ENCODE measurements at regions not wholly inside any gene's neighbourhood (a gene's known extent, or its start where the extent isn't known, plus 50 kb on each side); places are given as distances from the start of the nearest gene placed in this dataset.

GRCh38 chr9:16032799-16033198, 480.0 kb downstream of the CCDC171 start:
- Mint-ChIP-seq H3K27ac (ENCODE audit: low read depth, unreplicated experiment) (no peak overlapping the region), H3K36me3 (ENCODE audit: insufficient read depth, unreplicated experiment) (no peaks in the 10 kb centered on the region), H3K9me3 (ENCODE audit: unreplicated experiment) (peaks cover 8% of the 10 kb centered on the region), H3K4me3 (ENCODE audit: unreplicated experiment) (no peak overlapping the region), H3K4me1 (ENCODE audit: insufficient read depth, unreplicated experiment) (peaks cover 35% of the 10 kb centered on the region), H3K27me3 (ENCODE audit: insufficient read depth, unreplicated experiment) (no peaks in the 10 kb centered on the region)
- POLR2A ChIA-PET, result no interaction called here
- TF ChIP-seq CTCF (IDR thresholded peaks at IDR 0.05; ENCODE audit: unreplicated experiment), result no peak
- intact Hi-C loops (cut with micrococcal nuclease), result no loop called here
- CTCF ChIA-PET, result interaction anchor here (0.6 kb wide), 1 partner anchor 548 kb away, joined by 4 read pairs; no protein-coding TSS in a partner anchor
- peak; percentile 54 for DNase-seq (ENCODE audit: unreplicated experiment)
- no TSS peak for BruUV-seq (replicated peaks)

- ChIA-PET CTCF (no interaction called here), POLR2A (no interaction called here)
- peaks cover 8% of the 10 kb centered on the region for H3K9me3 Mint-ChIP-seq (ENCODE audit: unreplicated experiment)
- H3K4me3 Mint-ChIP-seq (ENCODE audit: unreplicated experiment), result no peak overlapping the region
- BruUV-seq (replicated peaks), result no TSS peak
- no peak overlapping the region for H3K27ac Mint-ChIP-seq (ENCODE audit: low read depth, unreplicated experiment)
- no peak for DNase-seq (ENCODE audit: unreplicated experiment)
- peaks cover 35% of the 10 kb centered on the region for H3K4me1 Mint-ChIP-seq (ENCODE audit: insufficient read depth, unreplicated experiment)
- TF ChIP-seq CTCF (IDR thresholded peaks at IDR 0.05; ENCODE audit: unreplicated experiment), result no peak
- H3K27me3 Mint-ChIP-seq (ENCODE audit: insufficient read depth, unreplicated experiment), result no peaks in the 10 kb centered on the region
- no peaks in the 10 kb centered on the region for H3K36me3 Mint-ChIP-seq (ENCODE audit: insufficient read depth, unreplicated experiment)
- intact Hi-C loops (cut with micrococcal nuclease), result no loop called here
These were observed 480.4 kb downstream of the CCDC171 start for GRCh38 chr9:16033253-16033652.

- Mint-ChIP-seq H3K4me1 (ENCODE audit: insufficient read depth, unreplicated experiment) (peaks cover 30% of the 10 kb centered on the region), H3K36me3 (ENCODE audit: insufficient read depth, unreplicated experiment) (no peaks in the 10 kb centered on the region), H3K4me3 (ENCODE audit: unreplicated experiment) (no peak overlapping the region), H3K27me3 (ENCODE audit: insufficient read depth, unreplicated experiment) (no peaks in the 10 kb centered on the region), H3K27ac (ENCODE audit: low read depth, unreplicated experiment) (no peak overlapping the region), H3K9me3 (ENCODE audit: unreplicated experiment) (peaks cover 7% of the 10 kb centered on the region)
- ChIA-PET POLR2A (no interaction called here), CTCF (no interaction called here)
- no peak for DNase-seq (ENCODE audit: unreplicated experiment)
- intact Hi-C loops (cut with micrococcal nuclease), result no loop called here
- no TSS peak for BruUV-seq (replicated peaks)
- no peak for TF ChIP-seq CTCF (IDR thresholded peaks at IDR 0.05; ENCODE audit: unreplicated experiment)
These were observed 481.3 kb downstream of the CCDC171 start for GRCh38 chr9:16033921-16034691.

GRCh38 chr9:16039218-16039987, 486.6 kb downstream of the CCDC171 start:
- H3K4me3 Mint-ChIP-seq (ENCODE audit: unreplicated experiment), result no peak overlapping the region
- no peak for TF ChIP-seq CTCF (IDR thresholded peaks at IDR 0.05; ENCODE audit: unreplicated experiment)
- no peaks in the 10 kb centered on the region for H3K4me1 Mint-ChIP-seq (ENCODE audit: insufficient read depth, unreplicated experiment)
- CTCF ChIA-PET, result interaction anchor here (0.6 to 1.2 kb wide), 3 partner anchors 13 to 163 kb away, joined by 3 read pairs; no protein-coding TSS in a partner anchor
- H3K9me3 Mint-ChIP-seq (ENCODE audit: unreplicated experiment), result no peaks in the 10 kb centered on the region
- no peaks in the 10 kb centered on the region for H3K36me3 Mint-ChIP-seq (ENCODE audit: insufficient read depth, unreplicated experiment)
- no TSS peak for BruUV-seq (replicated peaks)
- POLR2A ChIA-PET, result no interaction called here
- no peaks in the 10 kb centered on the region for H3K27me3 Mint-ChIP-seq (ENCODE audit: insufficient read depth, unreplicated experiment)
- DNase-seq (ENCODE audit: unreplicated experiment), result peak; percentile 41
- H3K27ac Mint-ChIP-seq (ENCODE audit: low read depth, unreplicated experiment), result no peak overlapping the region
- intact Hi-C loops (cut with micrococcal nuclease), result no loop called here
